ENCODE measurements at regions not wholly inside any gene's neighbourhood (a gene's known extent, or its start where the extent isn't known, plus 50 kb on each side); places are given as distances from the start of the nearest gene placed in this dataset.

DNA sequence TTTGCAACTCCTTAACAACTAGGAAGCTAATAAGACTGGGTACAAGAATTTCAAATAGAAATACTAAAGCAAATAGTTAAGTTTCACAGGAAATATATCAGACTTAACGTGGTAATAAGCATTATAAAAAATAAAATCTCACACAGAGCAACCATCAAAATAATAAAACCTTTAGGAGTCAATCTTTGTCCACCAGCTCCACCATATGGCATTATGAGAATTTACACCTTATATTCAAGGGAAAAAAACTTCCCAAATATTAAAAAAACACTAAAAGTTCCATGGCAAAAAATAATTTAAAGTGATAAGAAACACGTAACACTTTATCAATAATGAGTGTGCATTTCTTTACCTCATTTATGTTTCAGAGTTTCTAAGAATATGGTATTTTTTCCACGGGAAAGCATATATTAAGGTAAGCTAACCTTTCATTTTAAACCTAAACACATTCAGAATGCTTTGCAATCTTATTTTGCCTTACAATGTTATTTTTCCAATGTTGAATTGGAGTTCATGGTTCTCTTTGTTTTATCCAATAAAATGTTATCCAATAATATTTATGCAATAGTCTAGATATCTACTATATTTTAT is 423.2 kb upstream of the SGCG start:
- TF ChIP-seq, protein P1, sequence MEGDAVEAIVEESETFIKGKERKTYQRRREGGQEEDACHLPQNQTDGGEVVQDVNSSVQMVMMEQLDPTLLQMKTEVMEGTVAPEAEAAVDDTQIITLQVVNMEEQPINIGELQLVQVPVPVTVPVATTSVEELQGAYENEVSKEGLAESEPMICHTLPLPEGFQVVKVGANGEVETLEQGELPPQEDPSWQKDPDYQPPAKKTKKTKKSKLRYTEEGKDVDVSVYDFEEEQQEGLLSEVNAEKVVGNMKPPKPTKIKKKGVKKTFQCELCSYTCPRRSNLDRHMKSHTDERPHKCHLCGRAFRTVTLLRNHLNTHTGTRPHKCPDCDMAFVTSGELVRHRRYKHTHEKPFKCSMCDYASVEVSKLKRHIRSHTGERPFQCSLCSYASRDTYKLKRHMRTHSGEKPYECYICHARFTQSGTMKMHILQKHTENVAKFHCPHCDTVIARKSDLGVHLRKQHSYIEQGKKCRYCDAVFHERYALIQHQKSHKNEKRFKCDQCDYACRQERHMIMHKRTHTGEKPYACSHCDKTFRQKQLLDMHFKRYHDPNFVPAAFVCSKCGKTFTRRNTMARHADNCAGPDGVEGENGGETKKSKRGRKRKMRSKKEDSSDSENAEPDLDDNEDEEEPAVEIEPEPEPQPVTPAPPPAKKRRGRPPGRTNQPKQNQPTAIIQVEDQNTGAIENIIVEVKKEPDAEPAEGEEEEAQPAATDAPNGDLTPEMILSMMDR (conservative IDR thresholded peaks at IDR 0.05; ENCODE audit: low read depth, low read length): peak; percentile 62
- TF ChIP-seq EZH2 (IDR thresholded peaks at IDR 0.05; ENCODE audit: low read length, unreplicated experiment) (no peak), EZH2phosphoT487 (IDR thresholded peaks at IDR 0.05; ENCODE audit: borderline replicate concordance, low read length) (no peak)
